GM12892 (cell line): ENCODE measurements at regions not wholly inside any gene's neighbourhood (a gene's known extent, or its start where the extent isn't known, plus 50 kb on each side); places are given as distances from the start of the nearest gene placed in this dataset.

ENCODE experiments used
- POLR2A ChIP-seq: IDR thresholded peaks from 2 replicates; pipeline ENCODE4 v1.6.1; 2011; ENCODE audit warnings: low read depth, low read length, control low read depth
- POLR2AphosphoS5 ChIP-seq: IDR thresholded peaks from 2 replicates; pipeline ENCODE4 v1.6.1; 2011; ENCODE audit warnings: low read depth, low read length, control low read depth
- TAF1 ChIP-seq: IDR thresholded peaks from 2 replicates; pipeline ENCODE4 v1.6.1; 2011; ENCODE audit warnings: low read depth, mild to moderate bottlenecking, control low read depth, low read length, borderline replicate concordance

DNA sequence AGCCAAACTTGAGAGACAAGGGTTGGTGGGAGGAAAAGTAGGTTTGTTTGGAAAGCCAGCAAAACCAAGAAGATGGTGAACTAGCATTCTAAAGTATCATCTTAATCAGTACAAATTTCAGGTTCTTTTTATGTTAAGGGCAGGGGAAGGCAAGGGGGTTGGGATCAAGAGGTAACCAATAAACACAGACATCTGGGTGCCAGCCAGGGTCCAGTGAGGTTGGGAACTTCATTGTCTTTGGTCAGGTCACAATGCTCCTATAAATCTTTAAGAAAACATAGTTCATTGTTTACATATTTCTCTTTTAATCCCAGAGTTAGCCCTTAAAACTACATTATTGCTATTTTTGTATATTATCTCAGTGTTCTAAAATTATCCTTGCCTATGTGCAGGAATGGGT lies 126.2 kb upstream of the NR5A2 start:
- TF ChIP-seq POLR2AphosphoS5, result no peak
- no peak for TF ChIP-seq POLR2A
- no peak for TF ChIP-seq TAF1
